Mesothelial cell of epicardium (in vitro differentiated cells): ENCODE measurements at regions not wholly inside any gene's neighbourhood (a gene's known extent, or its start where the extent isn't known, plus 50 kb on each side); places are given as distances from the start of the nearest gene placed in this dataset.

Source experiments
- DNase-seq, 2 experiments: peaks; one replicate each; pipeline ENCODE4 v3.0.0; 2021; ENCODE audit warnings: low spot score in 2 of 2; ENCODE audit not compliant: unreplicated experiment in 2 of 2
- H3K27ac Mint-ChIP-seq: 2 replicates; pipeline ENCODE4 v1.8.0; 2021; ENCODE audit warnings: mixed read lengths
- H3K27me3 Mint-ChIP-seq: 2 replicates; pipeline ENCODE4 v1.8.0; 2021; ENCODE audit warnings: low read depth, mixed read lengths
- H3K36me3 Mint-ChIP-seq: 2 replicates; pipeline ENCODE4 v1.8.0; 2021; ENCODE audit warnings: mixed read lengths
- H3K4me1 Mint-ChIP-seq: 2 replicates; pipeline ENCODE4 v1.8.0; 2021; ENCODE audit warnings: mixed read lengths
- H3K4me3 Mint-ChIP-seq: 2 replicates; pipeline ENCODE4 v1.8.0; 2021; ENCODE audit warnings: mild to moderate bottlenecking, moderate library complexity, mixed read lengths
- H3K9me3 Mint-ChIP-seq: 2 replicates; pipeline ENCODE4 v1.8.0; 2021; ENCODE audit warnings: mixed read lengths
- CTCF ChIP-seq: fragments of 200-600 bp; sonication (generic); IDR thresholded peaks from one replicate; pipeline ENCODE4 v1.5.0; 2021; ENCODE audit warnings: antibody characterized with exemption; ENCODE audit not compliant: unreplicated experiment

GRCh38 chr5:123273984-123274383 is 149.2 kb downstream of the CEP120 start:
- no peak overlapping the region for H3K27ac Mint-ChIP-seq
- TF ChIP-seq CTCF: no peak
- H3K4me3 Mint-ChIP-seq: no peak overlapping the region
- H3K4me1 Mint-ChIP-seq: peaks cover 12% of the 10 kb centered on the region
- no peak for DNase-seq
- no peaks in the 10 kb centered on the region for H3K9me3 Mint-ChIP-seq
- no peaks in the 10 kb centered on the region for H3K27me3 Mint-ChIP-seq
- no peaks in the 10 kb centered on the region for H3K36me3 Mint-ChIP-seq

- Mint-ChIP-seq H3K27ac (no peak overlapping the region), H3K4me3 (no peak overlapping the region), H3K4me1 (peaks cover 12% of the 10 kb centered on the region), H3K27me3 (no peaks in the 10 kb centered on the region), H3K9me3 (no peaks in the 10 kb centered on the region), H3K36me3 (no peaks in the 10 kb centered on the region)
- DNase-seq: no peak
- TF ChIP-seq CTCF: no peak
These were observed 150.1 kb downstream of the CEP120 start for GRCh38 chr5:123273095-123273494.

GRCh38 chr5:123269851-123270250 is 153.4 kb downstream of the CEP120 start:
- no peak for TF ChIP-seq CTCF
- H3K4me1 Mint-ChIP-seq: peaks cover 16% of the 10 kb centered on the region
- H3K27ac Mint-ChIP-seq: peak overlapping the region; percentile 15
- H3K27me3 Mint-ChIP-seq: no peaks in the 10 kb centered on the region
- DNase-seq: no peak
- H3K36me3 Mint-ChIP-seq: no peaks in the 10 kb centered on the region
- no peaks in the 10 kb centered on the region for H3K9me3 Mint-ChIP-seq
- H3K4me3 Mint-ChIP-seq: no peak overlapping the region

- no peak for TF ChIP-seq CTCF
- Mint-ChIP-seq H3K9me3 (no peaks in the 10 kb centered on the region), H3K4me1 (peaks cover 18% of the 10 kb centered on the region), H3K4me3 (no peak overlapping the region), H3K36me3 (no peaks in the 10 kb centered on the region), H3K27me3 (no peaks in the 10 kb centered on the region), H3K27ac (no peak overlapping the region)
- DNase-seq: no peak
These were observed 153.8 kb downstream of the CEP120 start for GRCh38 chr5:123269436-123269835.

- H3K36me3 Mint-ChIP-seq: no peaks in the 10 kb centered on the region
- H3K9me3 Mint-ChIP-seq: no peaks in the 10 kb centered on the region
- H3K27me3 Mint-ChIP-seq: no peaks in the 10 kb centered on the region
- TF ChIP-seq CTCF: no peak
- H3K4me3 Mint-ChIP-seq: no peak overlapping the region
- DNase-seq: no peak
- H3K4me1 Mint-ChIP-seq: peaks cover 38% of the 10 kb centered on the region
- no peak overlapping the region for H3K27ac Mint-ChIP-seq
These were observed 156.8 kb downstream of the CEP120 start for GRCh38 chr5:123266365-123266764.

GRCh38 chr5:123265551-123265950 is 157.7 kb downstream of the CEP120 start:
- Mint-ChIP-seq H3K4me3 (no peak overlapping the region), H3K27ac (no peak overlapping the region), H3K9me3 (no peaks in the 10 kb centered on the region), H3K27me3 (no peaks in the 10 kb centered on the region), H3K4me1 (peaks cover 46% of the 10 kb centered on the region), H3K36me3 (no peaks in the 10 kb centered on the region)
- DNase-seq: no peak
- TF ChIP-seq CTCF: no peak
